Astrocyte (in vitro differentiated cells and primary cell): ENCODE measurements at regions not wholly inside any gene's neighbourhood (a gene's known extent, or its start where the extent isn't known, plus 50 kb on each side); places are given as distances from the start of the nearest gene placed in this dataset.
"Not testable (repeated sequence)": the region's sequence is repeated elsewhere in the genome, so short reads cannot be mapped to it uniquely, and the experiment has no call there.

Experiments
- DNase-seq: peaks from one replicate; pipeline ENCODE4 v3.0.0-alpha.2; 2010; ENCODE audit warnings: low read depth
- FAIRE-seq: peaks from 2 replicates; lab custom pipeline; 2011; peaks lifted over from hg19 to GRCh38; lab: Jason Lieb, UNC
- H2AFZ ChIP-seq: 2 replicates; pipeline ENCODE4 v1.6.0; 2012; ENCODE audit warnings: low read depth, low read length, inconsistent platforms
- H3K27ac ChIP-seq: 2 replicates; pipeline ENCODE4 v1.5.1; 2011; ENCODE audit warnings: low read depth, low read length, inconsistent platforms
- H3K27me3 ChIP-seq: 2 replicates; pipeline ENCODE4 v1.6.0; 2011; ENCODE audit warnings: low read length, inconsistent platforms; ENCODE audit not compliant: insufficient read depth
- H3K36me3 ChIP-seq: 2 replicates; pipeline ENCODE4 v1.5.1; 2011; ENCODE audit warnings: low read length, inconsistent platforms; ENCODE audit not compliant: insufficient read depth
- H3K4me1 ChIP-seq: 2 replicates; pipeline ENCODE4 v1.5.1; 2011; ENCODE audit warnings: low read length, inconsistent platforms; ENCODE audit not compliant: insufficient read depth
- H3K4me2 ChIP-seq: 2 replicates; pipeline ENCODE4 v1.6.0; 2012; ENCODE audit warnings: low read length, inconsistent platforms
- H3K4me3 ChIP-seq: 2 replicates; pipeline ENCODE4 v1.5.1; 2011; ENCODE audit warnings: low read depth, mild to moderate bottlenecking, low read length, inconsistent platforms; ENCODE audit not compliant: insufficient read depth
- H3K79me2 ChIP-seq: 2 replicates; pipeline ENCODE4 v1.6.0; 2012; ENCODE audit warnings: mild to moderate bottlenecking, low read length, inconsistent platforms; ENCODE audit not compliant: insufficient read depth
- H3K9ac ChIP-seq: 2 replicates; pipeline ENCODE4 v1.6.0; 2012; ENCODE audit warnings: mild to moderate bottlenecking, low read length, inconsistent platforms
- H3K9me3 ChIP-seq: 2 replicates; pipeline ENCODE4 v1.5.1; 2012; ENCODE audit warnings: low read depth, mild to moderate bottlenecking, low read length, inconsistent platforms; ENCODE audit not compliant: insufficient read depth
- H4K20me1 ChIP-seq: 2 replicates; pipeline ENCODE4 v1.6.0; 2012; ENCODE audit warnings: low read length, inconsistent platforms; ENCODE audit not compliant: insufficient read depth
- H3K27ac Mint-ChIP-seq: one replicate; pipeline ENCODE4 v1.8.0; 2021; ENCODE audit warnings: mild to moderate bottlenecking, mixed read lengths; ENCODE audit not compliant: unreplicated experiment
- H3K27me3 Mint-ChIP-seq: one replicate; pipeline ENCODE4 v1.8.0; 2021; ENCODE audit warnings: low read depth, mixed read lengths; ENCODE audit not compliant: unreplicated experiment
- H3K36me3 Mint-ChIP-seq: one replicate; pipeline ENCODE4 v1.8.0; 2021; ENCODE audit warnings: low read depth, mixed read lengths; ENCODE audit not compliant: unreplicated experiment
- H3K4me1 Mint-ChIP-seq: one replicate; pipeline ENCODE4 v1.8.0; 2021; ENCODE audit warnings: low read depth, mixed read lengths; ENCODE audit not compliant: unreplicated experiment
- H3K4me3 Mint-ChIP-seq: one replicate; pipeline ENCODE4 v1.8.0; 2021; ENCODE audit warnings: mild to moderate bottlenecking, moderate library complexity, mixed read lengths; ENCODE audit not compliant: unreplicated experiment
- H3K9me3 Mint-ChIP-seq: one replicate; pipeline ENCODE4 v1.8.0; 2021; ENCODE audit warnings: mild to moderate bottlenecking, mixed read lengths; ENCODE audit not compliant: unreplicated experiment
- CTCF ChIP-seq: IDR thresholded peaks from 2 replicates; pipeline ENCODE4 v1.5.1; 2011; ENCODE audit warnings: low read depth, mild to moderate bottlenecking, inconsistent platforms, low read length, moderate library complexity; ENCODE audit not compliant: insufficient read depth
- EZH2 ChIP-seq: IDR thresholded peaks from 2 replicates; pipeline ENCODE4 v1.6.1; 2012; ENCODE audit warnings: mild to moderate bottlenecking, low read length, inconsistent platforms; ENCODE audit not compliant: insufficient read depth

- Histone ChIP-seq H2AFZ (no peak overlapping the region), H4K20me1 (no peaks in the 10 kb centered on the region), H3K27ac (no peak overlapping the region), H3K27me3 (no peaks in the 10 kb centered on the region), H3K4me2 (no peak overlapping the region), H3K4me3 (no peak overlapping the region), H3K9me3 (no peaks in the 10 kb centered on the region), H3K79me2 (no peaks in the 10 kb centered on the region), H3K4me1 (no peaks in the 10 kb centered on the region), H3K36me3 (no peaks in the 10 kb centered on the region), H3K9ac (no peak overlapping the region)
- no peaks in the 10 kb centered on the region for H3K36me3 Mint-ChIP-seq
- H3K9me3 Mint-ChIP-seq: no peaks in the 10 kb centered on the region
- no peaks in the 10 kb centered on the region for H3K4me1 Mint-ChIP-seq
- no peak overlapping the region for H3K27ac Mint-ChIP-seq
- H3K4me3 Mint-ChIP-seq: no peak overlapping the region
- no peak for TF ChIP-seq EZH2
- TF ChIP-seq CTCF: no peak
- FAIRE-seq (no peak), DNase-seq (no peak)
- H3K27me3 Mint-ChIP-seq: peaks cover 4% of the 10 kb centered on the region
These were observed 102.1 kb upstream of the FSCB start for GRCh38 chr14:44609201-44609600.

- Mint-ChIP-seq H3K9me3 (no peaks in the 10 kb centered on the region), H3K4me3 (no peak overlapping the region), H3K27ac (no peak overlapping the region), H3K4me1 (no peaks in the 10 kb centered on the region), H3K27me3 (peaks cover 4% of the 10 kb centered on the region), H3K36me3 (no peaks in the 10 kb centered on the region)
- no peaks in the 10 kb centered on the region for H3K79me2 ChIP-seq
- TF ChIP-seq EZH2: no peak
- no peak for TF ChIP-seq CTCF
- no peaks in the 10 kb centered on the region for H4K20me1 ChIP-seq
- FAIRE-seq: no peak
- no peaks in the 10 kb centered on the region for H3K4me1 ChIP-seq
- H3K4me2 ChIP-seq: no peak overlapping the region
- no peak overlapping the region for H3K27ac ChIP-seq
- H3K4me3 ChIP-seq: no peak overlapping the region
- no peaks in the 10 kb centered on the region for H3K9me3 ChIP-seq
- no peaks in the 10 kb centered on the region for H3K36me3 ChIP-seq
- no peak overlapping the region for H2AFZ ChIP-seq
- no peak for DNase-seq
- no peaks in the 10 kb centered on the region for H3K27me3 ChIP-seq
- no peak overlapping the region for H3K9ac ChIP-seq
These were observed 100.6 kb upstream of the FSCB start for GRCh38 chr14:44607701-44608100.

- H3K9me3 Mint-ChIP-seq: no peaks in the 10 kb centered on the region
- FAIRE-seq: no peak
These were observed 99.5 kb upstream of the FSCB start for GRCh38 chr14:44606576-44606975.

GRCh38 chr14:44601266-44601665 is 94.2 kb upstream of the FSCB start:
- H3K9ac ChIP-seq, H3K9me3 ChIP-seq, H3K4me1 ChIP-seq, H3K4me1 Mint-ChIP-seq, H3K27ac ChIP-seq, H3K4me2 ChIP-seq, H3K27me3 Mint-ChIP-seq, H3K9me3 Mint-ChIP-seq, H3K79me2 ChIP-seq, H2AFZ ChIP-seq, H4K20me1 ChIP-seq, H3K27ac Mint-ChIP-seq, H3K36me3 ChIP-seq, H3K4me3 ChIP-seq, H3K4me3 Mint-ChIP-seq, FAIRE-seq, H3K36me3 Mint-ChIP-seq, DNase-seq, H3K27me3 ChIP-seq: not testable (repeated sequence)

More at GRCh38 chr14:44606576-44606975, 99.5 kb upstream of the FSCB start:
- Histone ChIP-seq H3K9ac (no peak overlapping the region), H3K4me3 (no peak overlapping the region), H4K20me1 (no peaks in the 10 kb centered on the region), H3K36me3 (no peaks in the 10 kb centered on the region), H2AFZ (no peak overlapping the region), H3K27ac (no peak overlapping the region), H3K9me3 (no peaks in the 10 kb centered on the region), H3K4me1 (no peaks in the 10 kb centered on the region), H3K4me2 (no peak overlapping the region), H3K27me3 (no peaks in the 10 kb centered on the region), H3K79me2 (no peaks in the 10 kb centered on the region)
- Mint-ChIP-seq H3K36me3 (no peaks in the 10 kb centered on the region), H3K4me1 (no peaks in the 10 kb centered on the region), H3K27ac (no peak overlapping the region), H3K4me3 (no peak overlapping the region), H3K27me3 (peaks cover 4% of the 10 kb centered on the region)
- DNase-seq: no peak
- TF ChIP-seq EZH2 (no peak), CTCF (no peak)
